Astrocyte (in vitro differentiated cells and primary cell): ENCODE measurements at regions not wholly inside any gene's neighbourhood (a gene's known extent, or its start where the extent isn't known, plus 50 kb on each side); places are given as distances from the start of the nearest gene placed in this dataset.

Experiments used
- DNase-seq: peaks from one replicate; pipeline ENCODE4 v3.0.0-alpha.2; 2010; ENCODE audit warnings: low read depth
- FAIRE-seq: peaks from 2 replicates; lab custom pipeline; 2011; peaks lifted over from hg19 to GRCh38; lab: Jason Lieb, UNC
- H2AFZ ChIP-seq: 2 replicates; pipeline ENCODE4 v1.6.0; 2012; ENCODE audit warnings: low read depth, low read length, inconsistent platforms
- H3K27ac ChIP-seq: 2 replicates; pipeline ENCODE4 v1.5.1; 2011; ENCODE audit warnings: low read depth, low read length, inconsistent platforms
- H3K27me3 ChIP-seq: 2 replicates; pipeline ENCODE4 v1.6.0; 2011; ENCODE audit warnings: low read length, inconsistent platforms; ENCODE audit not compliant: insufficient read depth
- H3K36me3 ChIP-seq: 2 replicates; pipeline ENCODE4 v1.5.1; 2011; ENCODE audit warnings: low read length, inconsistent platforms; ENCODE audit not compliant: insufficient read depth
- H3K4me1 ChIP-seq: 2 replicates; pipeline ENCODE4 v1.5.1; 2011; ENCODE audit warnings: low read length, inconsistent platforms; ENCODE audit not compliant: insufficient read depth
- H3K4me2 ChIP-seq: 2 replicates; pipeline ENCODE4 v1.6.0; 2012; ENCODE audit warnings: low read length, inconsistent platforms
- H3K4me3 ChIP-seq: 2 replicates; pipeline ENCODE4 v1.5.1; 2011; ENCODE audit warnings: low read depth, mild to moderate bottlenecking, low read length, inconsistent platforms; ENCODE audit not compliant: insufficient read depth
- H3K79me2 ChIP-seq: 2 replicates; pipeline ENCODE4 v1.6.0; 2012; ENCODE audit warnings: mild to moderate bottlenecking, low read length, inconsistent platforms; ENCODE audit not compliant: insufficient read depth
- H3K9ac ChIP-seq: 2 replicates; pipeline ENCODE4 v1.6.0; 2012; ENCODE audit warnings: mild to moderate bottlenecking, low read length, inconsistent platforms
- H3K9me3 ChIP-seq: 2 replicates; pipeline ENCODE4 v1.5.1; 2012; ENCODE audit warnings: low read depth, mild to moderate bottlenecking, low read length, inconsistent platforms; ENCODE audit not compliant: insufficient read depth
- H4K20me1 ChIP-seq: 2 replicates; pipeline ENCODE4 v1.6.0; 2012; ENCODE audit warnings: low read length, inconsistent platforms; ENCODE audit not compliant: insufficient read depth
- H3K27ac Mint-ChIP-seq: one replicate; pipeline ENCODE4 v1.8.0; 2021; ENCODE audit warnings: mild to moderate bottlenecking, mixed read lengths; ENCODE audit not compliant: unreplicated experiment
- H3K27me3 Mint-ChIP-seq: one replicate; pipeline ENCODE4 v1.8.0; 2021; ENCODE audit warnings: low read depth, mixed read lengths; ENCODE audit not compliant: unreplicated experiment
- H3K36me3 Mint-ChIP-seq: one replicate; pipeline ENCODE4 v1.8.0; 2021; ENCODE audit warnings: low read depth, mixed read lengths; ENCODE audit not compliant: unreplicated experiment
- H3K4me1 Mint-ChIP-seq: one replicate; pipeline ENCODE4 v1.8.0; 2021; ENCODE audit warnings: low read depth, mixed read lengths; ENCODE audit not compliant: unreplicated experiment
- H3K4me3 Mint-ChIP-seq: one replicate; pipeline ENCODE4 v1.8.0; 2021; ENCODE audit warnings: mild to moderate bottlenecking, moderate library complexity, mixed read lengths; ENCODE audit not compliant: unreplicated experiment
- H3K9me3 Mint-ChIP-seq: one replicate; pipeline ENCODE4 v1.8.0; 2021; ENCODE audit warnings: mild to moderate bottlenecking, mixed read lengths; ENCODE audit not compliant: unreplicated experiment
- EZH2 ChIP-seq: IDR thresholded peaks from 2 replicates; pipeline ENCODE4 v1.6.1; 2012; ENCODE audit warnings: mild to moderate bottlenecking, low read length, inconsistent platforms; ENCODE audit not compliant: insufficient read depth
- TF ChIP-seq, protein P1 (sequence below): IDR thresholded peaks from 2 replicates; pipeline ENCODE4 v1.5.1; 2011; ENCODE audit warnings: low read depth, mild to moderate bottlenecking, inconsistent platforms, low read length, moderate library complexity; ENCODE audit not compliant: insufficient read depth

DNA sequence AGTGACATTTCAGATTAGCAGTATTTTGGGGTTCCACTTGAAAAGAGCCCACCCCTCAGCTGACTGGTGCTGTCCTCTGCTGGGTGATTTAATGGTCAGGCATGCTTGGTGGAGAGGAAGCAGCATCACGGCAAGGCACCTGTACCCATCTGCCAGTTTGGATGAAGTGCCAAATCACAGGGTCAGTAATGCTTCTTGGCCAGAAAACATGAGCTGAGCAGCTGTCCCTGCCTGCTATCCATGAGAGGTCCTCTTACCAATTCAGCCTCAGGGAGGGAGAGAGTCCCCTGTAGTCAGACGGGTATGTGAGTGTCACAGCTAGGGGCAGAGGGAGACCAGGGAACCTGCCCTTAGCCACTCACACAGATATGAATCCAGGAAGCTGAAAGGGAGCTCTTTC, 137.9 kb downstream of the SEC61B start:
- Histone ChIP-seq H3K4me2 (no peak overlapping the region), H2AFZ (no peak overlapping the region), H4K20me1 (no peaks in the 10 kb centered on the region), H3K9me3 (no peaks in the 10 kb centered on the region), H3K9ac (no peak overlapping the region), H3K27me3 (peaks cover 40% of the 10 kb centered on the region), H3K27ac (no peak overlapping the region), H3K36me3 (no peaks in the 10 kb centered on the region), H3K4me3 (no peak overlapping the region), H3K79me2 (no peaks in the 10 kb centered on the region), H3K4me1 (no peaks in the 10 kb centered on the region)
- peaks cover 51% of the 10 kb centered on the region for H3K27me3 Mint-ChIP-seq
- FAIRE-seq = no peak
- peaks cover 2% of the 10 kb centered on the region for H3K4me1 Mint-ChIP-seq
- no peaks in the 10 kb centered on the region for H3K9me3 Mint-ChIP-seq
- no peak overlapping the region for H3K4me3 Mint-ChIP-seq
- no peak for TF ChIP-seq EZH2
- TF ChIP-seq, protein P1, sequence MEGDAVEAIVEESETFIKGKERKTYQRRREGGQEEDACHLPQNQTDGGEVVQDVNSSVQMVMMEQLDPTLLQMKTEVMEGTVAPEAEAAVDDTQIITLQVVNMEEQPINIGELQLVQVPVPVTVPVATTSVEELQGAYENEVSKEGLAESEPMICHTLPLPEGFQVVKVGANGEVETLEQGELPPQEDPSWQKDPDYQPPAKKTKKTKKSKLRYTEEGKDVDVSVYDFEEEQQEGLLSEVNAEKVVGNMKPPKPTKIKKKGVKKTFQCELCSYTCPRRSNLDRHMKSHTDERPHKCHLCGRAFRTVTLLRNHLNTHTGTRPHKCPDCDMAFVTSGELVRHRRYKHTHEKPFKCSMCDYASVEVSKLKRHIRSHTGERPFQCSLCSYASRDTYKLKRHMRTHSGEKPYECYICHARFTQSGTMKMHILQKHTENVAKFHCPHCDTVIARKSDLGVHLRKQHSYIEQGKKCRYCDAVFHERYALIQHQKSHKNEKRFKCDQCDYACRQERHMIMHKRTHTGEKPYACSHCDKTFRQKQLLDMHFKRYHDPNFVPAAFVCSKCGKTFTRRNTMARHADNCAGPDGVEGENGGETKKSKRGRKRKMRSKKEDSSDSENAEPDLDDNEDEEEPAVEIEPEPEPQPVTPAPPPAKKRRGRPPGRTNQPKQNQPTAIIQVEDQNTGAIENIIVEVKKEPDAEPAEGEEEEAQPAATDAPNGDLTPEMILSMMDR = no peak
- DNase-seq = no peak
- H3K27ac Mint-ChIP-seq = no peak overlapping the region
- H3K36me3 Mint-ChIP-seq = no peaks in the 10 kb centered on the region

DNA sequence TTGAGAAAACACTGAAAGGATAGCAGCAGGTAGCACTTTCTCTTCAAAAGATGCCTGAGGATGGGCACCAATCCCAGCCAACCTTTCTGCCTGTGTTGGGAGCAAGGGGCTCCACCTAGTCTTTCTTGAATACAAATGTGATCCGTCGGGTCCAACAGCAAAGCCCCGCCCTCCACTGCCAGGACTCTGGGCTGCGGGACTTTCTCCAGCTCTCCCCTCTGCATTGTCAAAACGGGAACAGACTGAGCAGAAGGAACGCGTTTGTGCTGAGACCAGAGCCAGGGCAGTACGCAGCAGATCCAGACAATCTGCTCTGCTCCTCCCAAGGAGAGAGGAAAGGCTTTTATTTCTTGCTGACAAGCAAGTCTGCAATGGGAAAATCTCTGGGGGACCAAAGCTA, 139.7 kb downstream of the SEC61B start:
- H3K4me1 Mint-ChIP-seq = peaks cover 10% of the 10 kb centered on the region
- H3K4me2 ChIP-seq = no peak overlapping the region
- no peak for TF ChIP-seq EZH2
- TF ChIP-seq, protein P1 = no peak
- peaks cover 2% of the 10 kb centered on the region for H3K9me3 Mint-ChIP-seq
- no peaks in the 10 kb centered on the region for H3K36me3 Mint-ChIP-seq
- FAIRE-seq (no peak), DNase-seq (no peak)
- H3K36me3 ChIP-seq = no peaks in the 10 kb centered on the region
- H3K9me3 ChIP-seq = no peaks in the 10 kb centered on the region
- H3K27ac Mint-ChIP-seq = no peak overlapping the region
- no peak overlapping the region for H3K27ac ChIP-seq
- H3K4me3 ChIP-seq = no peak overlapping the region
- H3K4me3 Mint-ChIP-seq = no peak overlapping the region
- no peak overlapping the region for H3K9ac ChIP-seq
- peaks cover 43% of the 10 kb centered on the region for H3K27me3 Mint-ChIP-seq
- peaks cover 7% of the 10 kb centered on the region for H3K4me1 ChIP-seq
- peaks cover 37% of the 10 kb centered on the region for H3K27me3 ChIP-seq
- H4K20me1 ChIP-seq = no peaks in the 10 kb centered on the region
- H2AFZ ChIP-seq = no peak overlapping the region
- H3K79me2 ChIP-seq = no peaks in the 10 kb centered on the region

DNA sequence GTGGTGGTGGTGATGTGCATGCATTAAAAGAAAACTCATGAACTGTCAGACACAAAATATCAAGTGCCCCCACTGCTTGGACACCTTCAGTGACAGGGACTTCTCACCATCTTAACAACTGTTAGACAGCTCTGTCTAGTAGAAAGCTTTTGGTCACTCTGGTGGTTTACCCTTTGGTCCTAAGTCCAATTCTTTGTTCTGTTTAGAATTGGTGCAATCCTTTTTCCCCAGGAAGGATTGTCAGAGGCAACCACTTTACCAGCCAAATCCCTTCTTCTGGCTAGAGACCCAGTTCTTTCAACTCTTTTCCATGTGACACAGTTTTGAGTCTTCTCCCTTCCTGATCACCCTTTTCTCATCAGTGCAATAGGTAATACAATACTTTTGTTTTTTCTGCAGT, 140.2 kb downstream of the SEC61B start:
- H3K9me3 ChIP-seq = no peaks in the 10 kb centered on the region
- TF ChIP-seq, protein P1 = no peak
- no peak for TF ChIP-seq EZH2

More for the DNA sequence above, 140.2 kb downstream of the SEC61B start:
- peaks cover 43% of the 10 kb centered on the region for H3K27me3 Mint-ChIP-seq
- no peak overlapping the region for H3K4me3 Mint-ChIP-seq
- FAIRE-seq (no peak), DNase-seq (no peak)
- H3K36me3 Mint-ChIP-seq = no peaks in the 10 kb centered on the region
- Histone ChIP-seq H3K9ac (no peak overlapping the region), H3K27ac (no peak overlapping the region), H4K20me1 (no peaks in the 10 kb centered on the region), H2AFZ (no peak overlapping the region), H3K27me3 (peaks cover 37% of the 10 kb centered on the region), H3K4me1 (peaks cover 7% of the 10 kb centered on the region), H3K4me2 (no peak overlapping the region), H3K36me3 (no peaks in the 10 kb centered on the region), H3K4me3 (no peak overlapping the region), H3K79me2 (no peaks in the 10 kb centered on the region)
- no peak overlapping the region for H3K27ac Mint-ChIP-seq
- peaks cover 13% of the 10 kb centered on the region for H3K4me1 Mint-ChIP-seq
- H3K9me3 Mint-ChIP-seq = peaks cover 2% of the 10 kb centered on the region
